Frontal cortex (tissue), 3 donors: ENCODE measurements at regions not wholly inside any gene's neighbourhood (a gene's known extent, or its start where the extent isn't known, plus 50 kb on each side); places are given as distances from the start of the nearest gene placed in this dataset.
"Not testable (repeated sequence)": the region's sequence is repeated elsewhere in the genome, so short reads cannot be mapped to it uniquely, and the experiment has no call there.

Experiments used
- DNase-seq, 2 donors: peaks; one replicate each; pipeline ENCODE4 v3.0.0; 2012; ENCODE audit warnings: low spot score in 2 of 2
- FAIRE-seq: peaks from 2 replicates; lab custom pipeline; 2012; peaks lifted over from hg19 to GRCh38; lab: Jason Lieb, UNC
- donor health status: control.
- donor health status: control.
- donor health status: control.

DNA sequence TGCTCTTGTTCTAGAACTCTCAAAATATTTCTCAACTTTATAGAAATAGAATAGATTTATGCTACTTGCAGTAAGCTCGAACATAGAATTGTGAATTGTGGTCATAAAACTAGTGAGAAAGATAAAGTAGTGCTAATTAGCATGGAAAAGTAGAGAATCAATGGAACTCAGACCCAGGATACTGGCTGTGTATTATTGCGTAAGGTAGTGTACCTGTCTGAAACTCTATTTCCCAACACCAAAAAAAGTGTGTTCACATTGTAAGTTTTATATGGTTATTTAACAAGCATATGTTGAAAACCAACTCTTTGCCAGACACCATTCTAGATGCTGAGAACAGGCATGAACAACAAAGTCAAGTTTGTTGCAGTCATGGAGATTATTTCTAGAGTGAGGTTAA lies 720.5 kb upstream of the ATXN7L3B start:
- no peak for DNase-seq
- no peak for FAIRE-seq

DNA sequence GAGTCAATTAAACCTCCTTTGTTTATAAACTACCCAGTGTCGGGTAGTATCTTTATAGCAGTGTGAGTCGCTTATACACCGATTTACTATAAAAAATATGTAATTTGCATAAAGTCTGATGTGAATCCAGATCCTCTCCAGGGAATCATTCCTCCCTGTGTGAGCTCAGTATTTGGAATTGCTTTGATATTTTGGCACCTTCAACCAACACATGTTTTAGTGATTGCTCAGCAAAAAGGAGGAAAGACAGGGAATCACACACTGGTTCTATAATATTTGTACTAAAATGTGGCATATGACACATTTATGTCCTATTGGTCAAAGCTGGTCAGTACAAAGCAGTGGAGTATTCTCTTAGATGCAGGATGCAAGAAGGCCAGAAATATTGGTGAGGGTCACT lies 703.9 kb upstream of the ATXN7L3B start:
- DNase-seq (no peak), FAIRE-seq (no peak)

DNA sequence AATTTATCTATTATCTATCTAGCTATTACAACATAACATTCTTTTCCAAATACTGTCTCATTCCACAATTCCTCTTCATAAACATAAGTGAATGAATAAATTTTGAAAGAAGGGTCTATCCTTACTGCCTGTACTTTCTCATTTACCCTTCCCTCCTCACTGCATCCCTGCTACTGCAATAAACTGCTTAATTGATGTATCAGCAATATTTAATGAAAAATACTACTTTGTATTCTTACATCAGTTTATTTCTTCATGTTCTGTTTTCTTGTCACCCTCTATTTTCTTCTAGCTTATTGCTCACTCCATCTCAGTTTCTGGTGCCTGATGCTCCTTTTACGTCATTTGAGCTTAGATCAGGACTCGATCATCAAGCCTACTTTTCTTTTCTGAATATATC lies 695.7 kb upstream of the ATXN7L3B start:
- FAIRE-seq (no peak), DNase-seq (no peak)

DNA sequence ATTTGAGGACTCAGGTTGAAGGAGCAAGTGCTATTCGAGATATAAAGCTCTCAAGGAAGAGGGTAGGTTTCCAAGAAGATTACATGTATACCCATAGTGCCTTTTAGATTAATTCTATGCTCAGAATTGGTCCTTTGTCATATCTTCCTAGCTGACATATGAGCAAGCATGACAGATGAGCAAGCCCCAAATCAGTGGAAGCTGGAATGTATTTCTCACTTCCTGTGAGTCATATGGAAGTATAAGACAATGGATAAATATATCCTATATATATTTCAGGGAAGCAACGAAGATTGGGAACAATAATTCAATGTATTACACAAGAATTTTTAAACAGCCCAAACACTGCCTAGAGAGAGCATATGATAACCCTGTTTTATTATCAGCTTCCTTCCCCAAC lies 674.1 kb upstream of the ATXN7L3B start:
- DNase-seq (no peak), FAIRE-seq (no peak)

DNA sequence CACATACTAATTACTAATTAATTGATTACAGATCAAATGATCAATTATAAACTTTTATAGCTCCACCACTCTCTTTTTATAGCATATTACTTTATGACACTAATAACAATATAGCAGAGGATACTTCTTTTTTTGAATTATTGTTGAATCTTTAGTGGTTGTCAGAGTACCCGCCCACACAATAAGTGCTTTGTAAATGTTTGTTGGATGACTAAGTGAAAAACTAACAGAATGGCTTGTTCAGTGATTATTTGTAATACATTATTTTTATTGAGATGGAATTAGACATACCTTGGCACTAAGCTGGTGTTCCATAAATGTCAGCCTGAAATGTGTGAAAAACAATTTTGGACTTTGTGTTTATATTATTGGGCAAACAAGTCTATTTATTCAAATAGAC lies 670.5 kb upstream of the ATXN7L3B start:
- FAIRE-seq (no peak), DNase-seq (no peak)

GRCh38 chr12:73877291-73877690 lies 660.3 kb upstream of the ATXN7L3B start:
- FAIRE-seq, DNase-seq: not testable (repeated sequence)

- FAIRE-seq (no peak), DNase-seq (no peak)
These were observed 645.4 kb upstream of the ATXN7L3B start for GRCh38 chr12:73892201-73892600.

- FAIRE-seq (no peak), DNase-seq (no peak)
These were observed 639.0 kb upstream of the ATXN7L3B start for GRCh38 chr12:73898645-73899044.

GRCh38 chr12:73902260-73902659 lies 635.4 kb upstream of the ATXN7L3B start:
- DNase-seq (no peak), FAIRE-seq (no peak)

- no peak for DNase-seq
- no peak for FAIRE-seq
These were observed 630.9 kb upstream of the ATXN7L3B start for GRCh38 chr12:73906757-73907156.

- no peak for FAIRE-seq
These were observed 601.8 kb upstream of the ATXN7L3B start for GRCh38 chr12:73935817-73936216.

GRCh38 chr12:73947326-73948026 lies 590.2 kb upstream of the ATXN7L3B start:
- peak; percentile 33 for FAIRE-seq
- DNase-seq: no peak

More at GRCh38 chr12:73935817-73936216, 601.8 kb upstream of the ATXN7L3B start:
- DNase-seq: no peak

DNA sequence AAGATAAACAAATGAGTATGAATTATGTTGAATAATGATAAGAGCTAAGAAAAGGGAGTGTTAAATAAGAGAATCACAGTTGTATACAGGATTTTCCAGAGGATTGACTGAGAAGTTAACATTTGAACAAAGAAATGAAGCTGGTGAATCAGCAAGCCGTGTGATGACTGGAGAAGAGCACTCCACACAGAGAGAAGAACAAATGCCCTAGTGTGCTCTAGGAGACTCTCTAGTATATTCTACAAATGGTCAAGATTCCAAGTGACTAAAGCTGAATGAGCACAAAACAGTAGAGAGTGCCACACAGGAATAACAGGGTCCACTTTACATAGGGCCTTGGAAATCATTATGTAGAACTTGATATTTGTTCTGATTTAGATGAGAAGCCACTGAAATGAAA lies 587.1 kb upstream of the ATXN7L3B start:
- FAIRE-seq (no peak), DNase-seq (no peak)

DNA sequence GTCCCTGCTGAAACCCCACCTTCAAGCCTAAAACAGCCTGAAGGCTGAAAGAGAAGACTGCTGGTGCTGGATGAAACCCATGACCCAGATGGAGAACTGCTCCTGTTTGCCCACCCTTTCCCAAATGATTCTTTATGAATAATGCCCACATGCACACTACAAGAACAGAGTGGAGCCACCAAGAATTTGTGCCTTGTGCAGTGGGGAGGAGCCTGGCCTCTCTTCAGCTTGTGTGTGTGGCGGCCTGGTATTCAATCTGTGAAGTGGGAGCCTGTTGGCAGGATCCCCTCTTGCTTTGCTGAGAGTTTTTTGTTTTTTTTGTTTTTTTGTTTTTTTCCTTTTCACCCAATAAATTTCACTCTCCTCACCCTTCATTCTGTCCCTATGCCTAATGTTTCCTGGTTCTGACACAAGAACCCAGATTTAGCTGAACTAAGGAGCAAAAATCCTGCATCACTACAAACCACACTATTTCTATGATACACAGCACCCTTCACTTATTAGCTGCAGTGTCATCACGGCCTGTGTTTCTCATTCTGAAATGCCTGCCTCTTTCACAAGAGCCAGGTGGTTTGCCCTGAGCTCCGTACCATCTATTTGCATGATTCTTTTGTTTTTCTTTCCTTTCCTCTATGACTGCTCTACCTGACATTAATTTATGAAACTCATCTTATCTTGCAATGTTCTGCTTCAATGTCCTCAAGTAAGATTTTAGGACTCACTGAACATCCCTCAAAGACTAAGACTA lies 585.5 kb upstream of the ATXN7L3B start:
- FAIRE-seq (no peak), DNase-seq (no peak)

GRCh38 chr12:73964641-73965040 lies 573.0 kb upstream of the ATXN7L3B start:
- FAIRE-seq (no peak), DNase-seq (no peak)

- FAIRE-seq (no peak), DNase-seq (no peak)
These were observed 564.1 kb upstream of the ATXN7L3B start for GRCh38 chr12:73973486-73973885.

DNA sequence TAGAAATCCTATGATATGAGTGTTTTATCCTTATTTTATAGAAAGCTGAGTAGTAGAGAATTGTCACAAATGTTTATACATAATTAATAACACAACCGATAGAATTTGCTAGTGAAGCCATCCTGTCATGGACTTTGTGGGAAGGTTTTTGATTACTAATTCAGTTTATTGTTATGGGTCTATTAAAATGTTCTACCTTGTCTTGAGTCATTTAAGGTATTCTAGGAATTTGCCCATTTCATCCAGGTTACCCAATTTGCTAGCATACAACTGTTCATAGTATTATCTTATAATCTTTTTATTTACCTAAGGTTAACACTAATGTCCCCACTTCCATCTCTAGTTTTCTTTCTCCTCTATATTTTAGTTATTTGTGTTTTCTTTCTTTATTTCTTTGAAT lies 553.1 kb upstream of the ATXN7L3B start:
- DNase-seq: no peak
- no peak for FAIRE-seq

- DNase-seq (no peak), FAIRE-seq (no peak)
These were observed 546.5 kb upstream of the ATXN7L3B start for GRCh38 chr12:73991138-73991537.

DNA sequence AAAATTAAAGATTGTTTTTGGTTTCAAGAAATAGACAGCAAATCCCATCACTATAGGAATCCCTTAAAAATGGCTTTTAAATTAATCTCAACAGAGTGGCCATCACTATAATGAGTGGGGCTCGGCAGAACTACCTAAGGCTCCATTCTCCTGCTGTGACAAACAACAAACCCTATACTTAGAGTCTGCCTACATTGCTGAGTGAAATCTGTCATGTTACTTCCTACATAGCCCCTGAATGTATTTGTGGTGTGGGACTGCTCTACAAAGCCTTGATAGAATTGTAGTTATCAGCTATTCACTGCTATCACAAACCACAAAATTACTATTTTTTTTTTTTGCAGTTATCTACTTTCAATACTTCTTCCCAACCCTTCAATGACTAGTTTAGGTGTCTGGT lies 538.7 kb upstream of the ATXN7L3B start:
- FAIRE-seq (no peak), DNase-seq (no peak)

- FAIRE-seq: no peak
- DNase-seq: no peak
These were observed 522.5 kb upstream of the ATXN7L3B start for GRCh38 chr12:74015118-74015517.

- FAIRE-seq, DNase-seq: not testable (repeated sequence)
These were observed 521.3 kb upstream of the ATXN7L3B start for GRCh38 chr12:74016324-74016723.

- FAIRE-seq (no peak), DNase-seq (no peak)
These were observed 518.8 kb upstream of the ATXN7L3B start for GRCh38 chr12:74018849-74019248.
